HEK293T (cell line): ENCODE measurements at regions not wholly inside any gene's neighbourhood (a gene's known extent, or its start where the extent isn't known, plus 50 kb on each side); places are given as distances from the start of the nearest gene placed in this dataset.

Experiments used
- CTCF ChIA-PET: fragments of 350-600 bp; formaldehyde crosslinking; extraction: SDS; loops from one replicate; lab custom pipeline; 2021; ENCODE audit warnings: antibody characterized with exemption, inconsistent platforms; lab: Yijun Ruan, JAX
- POLR2A ChIA-PET: fragments of 350-600 bp; formaldehyde crosslinking; extraction: SDS; loops from one replicate; lab custom pipeline; 2020; ENCODE audit warnings: antibody characterized with exemption, inconsistent platforms; lab: Yijun Ruan, JAX
- DNase-seq: peaks from one replicate; pipeline ENCODE4 v3.0.0; 2012; ENCODE audit warnings: mixed read lengths; ENCODE audit errors: extremely low spot score
- ARNT ChIP-seq: fragments of 450-650 bp; IDR thresholded peaks from 2 replicates; pipeline ENCODE4 v1.6.1; 2017; ENCODE audit warnings: mild to moderate bottlenecking
- BHLHE40 ChIP-seq: fragments of 450-650 bp; IDR thresholded peaks from 2 replicates; pipeline ENCODE4 v1.6.1; 2016; ENCODE audit warnings: mild to moderate bottlenecking, moderate library complexity, borderline replicate concordance
- CTBP1 ChIP-seq: fragments of 450-650 bp; IDR thresholded peaks from 2 replicates; pipeline ENCODE4 v1.6.1; 2016; ENCODE audit warnings: borderline replicate concordance
- ELF4 ChIP-seq: fragments of 450-650 bp; IDR thresholded peaks from 2 replicates; pipeline ENCODE4 v1.6.1; 2017; ENCODE audit warnings: antibody characterized with exemption
- FOXA1 ChIP-seq: fragments of 450-650 bp; IDR thresholded peaks from 2 replicates; pipeline ENCODE4 v1.6.1; 2016; ENCODE audit warnings: mild to moderate bottlenecking
- FOXK2 ChIP-seq: fragments of 450-650 bp; IDR thresholded peaks from 2 replicates; pipeline ENCODE4 v1.6.1; 2016; ENCODE audit warnings: mild to moderate bottlenecking
- FOXM1 ChIP-seq: fragments of 450-650 bp; IDR thresholded peaks from 2 replicates; pipeline ENCODE4 v1.6.1; 2017; ENCODE audit warnings: mild to moderate bottlenecking, borderline replicate concordance
- HDGF ChIP-seq: fragments of 450-650 bp; IDR thresholded peaks from 2 replicates; pipeline ENCODE4 v1.6.1; 2017; ENCODE audit warnings: antibody characterized with exemption, borderline replicate concordance
- L3MBTL2 ChIP-seq: fragments of 450-650 bp; conservative IDR thresholded peaks from 2 replicates; pipeline ENCODE4 v1.6.1; 2016; ENCODE audit warnings: mild to moderate bottlenecking
- LEF1 ChIP-seq: fragments of 450-650 bp; IDR thresholded peaks from 2 replicates; pipeline ENCODE4 v1.6.1; 2017; ENCODE audit warnings: mild to moderate bottlenecking, borderline replicate concordance
- NFRKB ChIP-seq: fragments of 450-650 bp; IDR thresholded peaks from 2 replicates; pipeline ENCODE4 v1.6.1; 2016; ENCODE audit warnings: mild to moderate bottlenecking, moderate library complexity
- PKNOX1 ChIP-seq: fragments of 450-650 bp; IDR thresholded peaks from 2 replicates; pipeline ENCODE4 v1.6.1; 2016
- SP1 ChIP-seq: fragments of 450-650 bp; IDR thresholded peaks from 2 replicates; pipeline ENCODE4 v1.6.1; 2017
- SUZ12 ChIP-seq: fragments of 450-650 bp; IDR thresholded peaks from 2 replicates; pipeline ENCODE4 v1.6.1; 2016; ENCODE audit warnings: mild to moderate bottlenecking
- TARDBP ChIP-seq: fragments of 450-650 bp; IDR thresholded peaks from 2 replicates; pipeline ENCODE4 v1.6.1; 2016
- ZNF384 ChIP-seq: fragments of 450-650 bp; IDR thresholded peaks from 2 replicates; pipeline ENCODE4 v1.6.1; 2016

- ChIA-PET POLR2A (no interaction called here), CTCF (no interaction called here)
- no peak for TF ChIP-seq FOXK2
- no peak for TF ChIP-seq FOXA1
- no peak for TF ChIP-seq L3MBTL2
- TF ChIP-seq SUZ12, result no peak
- TF ChIP-seq HDGF, result no peak
- no peak for TF ChIP-seq TARDBP
- no peak for TF ChIP-seq BHLHE40
- no peak for TF ChIP-seq LEF1
- no peak for TF ChIP-seq SP1
- no peak for TF ChIP-seq ARNT
- no peak for TF ChIP-seq PKNOX1
- TF ChIP-seq FOXM1, result no peak
- TF ChIP-seq NFRKB, result no peak
- TF ChIP-seq CTBP1, result no peak
- TF ChIP-seq ELF4, result no peak
- TF ChIP-seq ZNF384, result no peak
- DNase-seq, result no peak
These were observed 50.1 kb upstream of the LEKR1 start for GRCh38 chr3:156776031-156776430.
